ENCODE measurements at regions not wholly inside any gene's neighbourhood (a gene's known extent, or its start where the extent isn't known, plus 50 kb on each side); places are given as distances from the start of the nearest gene placed in this dataset.

DNA sequence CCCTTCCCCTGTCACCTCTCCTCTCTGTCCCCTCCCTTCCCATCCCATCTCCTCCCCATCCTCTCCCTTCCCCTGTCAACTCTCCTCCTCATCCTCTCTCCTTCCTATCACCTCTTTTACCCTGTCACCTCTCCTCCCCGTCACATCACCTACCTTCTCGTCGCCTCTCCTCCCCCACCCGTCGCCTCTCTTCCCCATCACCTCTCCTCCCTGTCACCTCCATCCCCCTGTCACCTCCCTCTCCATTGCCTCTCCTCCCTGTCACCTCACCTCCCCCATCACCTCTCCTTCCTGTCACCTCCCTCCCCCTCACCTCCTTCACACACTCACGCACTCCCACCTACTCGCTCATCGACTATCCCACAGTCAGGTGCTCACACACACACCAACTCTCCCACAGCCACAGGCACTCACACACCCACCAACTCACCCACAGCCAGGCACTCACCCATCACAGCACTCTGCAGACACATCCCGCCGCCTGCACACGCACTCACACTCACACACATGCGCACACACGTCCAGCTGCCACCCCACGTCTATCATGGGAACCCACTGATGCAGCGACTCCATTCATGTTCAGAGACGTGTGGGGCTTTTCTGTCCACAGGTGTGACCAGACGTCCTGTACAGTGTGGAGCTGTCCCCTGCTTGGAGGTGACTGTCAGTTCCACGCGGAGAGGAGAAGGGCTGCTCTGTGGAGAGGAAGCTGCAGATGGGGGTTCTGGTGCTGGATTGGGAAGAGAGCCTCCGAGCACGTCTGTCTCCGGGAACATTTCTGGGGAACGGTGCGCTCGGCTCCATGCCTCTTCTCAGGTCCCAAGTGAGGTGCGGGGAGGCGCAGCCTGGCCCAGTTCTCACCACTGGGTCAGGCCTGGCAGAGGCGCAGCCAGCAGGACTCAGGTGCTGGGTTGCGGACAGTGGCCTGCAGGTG is 184.3 kb downstream of the TTLL2 start:
- Mint-ChIP-seq H3K4me3 (no peak overlapping the region), H3K36me3 (peaks cover 0 to 3% of the 10 kb centered on the region in 2 donors), H3K4me1 (peaks cover 0 to 2% of the 10 kb centered on the region in 2 donors), H3K27ac (no peak overlapping the region), H3K27me3 (peaks cover 19 to 26% of the 10 kb centered on the region in 2 donors), H3K9me3 (no peaks in the 10 kb centered on the region)
- ATAC-seq (replicated peaks): no peak
- DNase-seq: no peak

DNA sequence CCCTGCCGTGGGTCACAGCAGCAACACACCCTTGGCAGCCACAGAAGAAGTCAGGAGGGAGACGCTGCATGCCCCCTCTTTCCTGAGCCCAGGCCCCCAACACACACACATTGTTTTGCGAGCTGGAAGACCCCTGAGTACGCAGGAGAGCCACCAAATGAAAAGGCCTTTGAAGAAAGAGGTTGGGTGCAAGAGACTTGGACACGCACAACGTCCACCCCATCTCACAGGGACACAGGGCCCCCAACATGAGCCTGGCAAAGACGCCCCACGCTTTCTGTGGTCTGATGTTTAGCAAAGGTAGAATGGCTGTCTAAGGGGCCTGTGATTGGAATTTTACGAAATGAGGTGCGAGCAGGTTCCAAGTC is 185.0 kb downstream of the TTLL2 start:
- ATAC-seq (replicated peaks): no peak
- peaks cover 19 to 26% of the 10 kb centered on the region in 2 donors for H3K27me3 Mint-ChIP-seq
- no peak overlapping the region for H3K4me3 Mint-ChIP-seq
- peaks cover 0 to 2% of the 10 kb centered on the region in 2 donors for H3K4me1 Mint-ChIP-seq
- H3K27ac Mint-ChIP-seq: no peak overlapping the region
- H3K36me3 Mint-ChIP-seq: peaks cover 0 to 3% of the 10 kb centered on the region in 2 donors
- H3K9me3 Mint-ChIP-seq: no peaks in the 10 kb centered on the region
- no peak for DNase-seq

DNA sequence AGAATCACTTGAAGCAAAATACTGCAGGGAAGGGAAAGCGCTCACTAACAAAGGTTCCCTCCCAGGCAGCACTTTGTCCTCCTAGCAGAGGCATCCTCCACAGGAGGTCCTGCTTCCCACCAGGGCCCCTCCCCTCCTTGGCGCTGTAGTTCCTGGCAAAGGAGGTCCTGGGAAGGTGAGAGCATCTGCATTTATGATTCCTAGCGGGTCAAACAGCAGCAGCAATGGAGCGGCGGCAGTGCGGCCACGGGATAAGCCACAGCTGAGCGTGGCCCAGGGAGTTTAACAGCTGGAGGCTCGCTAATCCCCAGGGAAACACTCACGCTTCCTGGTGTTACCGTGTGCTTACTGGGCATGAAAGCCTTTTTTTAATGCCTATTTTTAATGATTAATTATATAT is 185.8 kb downstream of the TTLL2 start:
- ATAC-seq (replicated peaks) (no peak), DNase-seq (no peak)
- peaks cover 19 to 26% of the 10 kb centered on the region in 2 donors for H3K27me3 Mint-ChIP-seq
- no peaks in the 10 kb centered on the region for H3K9me3 Mint-ChIP-seq
- H3K27ac Mint-ChIP-seq: no peak overlapping the region
- peaks cover 0 to 2% of the 10 kb centered on the region in 2 donors for H3K4me1 Mint-ChIP-seq
- peaks cover 0 to 3% of the 10 kb centered on the region in 2 donors for H3K36me3 Mint-ChIP-seq
- no peak overlapping the region for H3K4me3 Mint-ChIP-seq

DNA sequence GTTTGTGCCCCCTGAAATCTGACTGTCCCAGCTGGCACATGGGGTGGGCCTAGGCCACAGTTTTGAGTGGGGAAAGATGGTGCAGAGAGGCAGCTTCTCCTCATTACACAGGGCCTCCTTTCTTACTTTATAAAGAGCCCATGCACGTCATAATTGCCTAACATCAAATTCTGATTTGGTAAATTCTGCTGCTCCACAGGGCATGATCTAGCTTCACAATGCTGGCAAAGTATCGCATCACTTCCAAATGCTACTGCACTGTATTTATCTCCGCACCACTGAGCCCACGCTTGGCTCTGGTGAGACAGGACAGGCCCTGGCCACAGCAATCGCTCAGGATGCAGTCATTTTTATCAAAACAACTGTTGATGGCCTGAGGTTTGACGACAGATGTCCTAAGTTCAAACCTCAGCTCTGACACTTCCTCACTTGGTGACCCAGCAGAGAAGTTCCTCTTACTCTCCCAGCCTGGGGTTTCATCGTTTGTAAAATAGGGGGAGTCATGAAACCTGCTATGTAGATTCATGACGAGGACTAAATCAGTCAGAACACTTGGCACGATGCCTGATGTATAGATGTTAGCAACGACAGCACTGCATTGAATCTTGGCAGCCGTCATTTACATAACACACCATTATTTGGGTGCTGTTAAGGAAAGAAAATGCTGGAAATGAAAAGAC is 187.9 kb downstream of the TTLL2 start:
- ATAC-seq (replicated peaks) (peak; percentile 68 to 89), DNase-seq (peak; percentile 30)
- Mint-ChIP-seq H3K27me3 (peaks cover 19 to 26% of the 10 kb centered on the region in 2 donors), H3K9me3 (no peaks in the 10 kb centered on the region), H3K36me3 (peaks cover 0 to 3% of the 10 kb centered on the region in 2 donors), H3K4me1 (peaks cover 0 to 2% of the 10 kb centered on the region in 2 donors), H3K27ac (no peak overlapping the region), H3K4me3 (no peak overlapping the region)

DNA sequence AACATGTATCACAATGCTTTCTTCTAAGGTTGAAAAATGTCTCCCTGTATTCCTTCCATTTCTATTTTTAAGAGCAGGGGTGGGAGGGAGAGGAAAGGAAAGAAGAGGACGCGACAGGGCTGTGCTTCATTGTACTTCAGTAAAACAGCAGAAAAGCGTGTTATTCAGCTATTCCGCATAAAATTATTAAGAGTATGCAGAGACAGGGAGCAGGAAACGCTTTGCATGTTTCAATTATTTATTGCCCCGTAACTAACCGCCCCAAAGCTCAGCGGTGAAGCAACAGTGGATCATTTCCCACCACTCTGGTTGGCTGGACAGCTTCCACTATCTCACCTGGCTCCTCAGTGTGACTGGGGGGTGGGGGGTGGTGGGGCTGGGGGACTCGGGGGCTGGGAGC is 188.9 kb downstream of the TTLL2 start:
- Mint-ChIP-seq H3K4me3 (no peak overlapping the region), H3K27me3 (peaks cover 21 to 24% of the 10 kb centered on the region in 2 donors), H3K36me3 (peaks cover 0 to 3% of the 10 kb centered on the region in 2 donors), H3K9me3 (no peaks in the 10 kb centered on the region), H3K4me1 (peaks cover 0 to 2% of the 10 kb centered on the region in 2 donors), H3K27ac (no peak overlapping the region)
- no peak for ATAC-seq (replicated peaks)
- DNase-seq: no peak

DNA sequence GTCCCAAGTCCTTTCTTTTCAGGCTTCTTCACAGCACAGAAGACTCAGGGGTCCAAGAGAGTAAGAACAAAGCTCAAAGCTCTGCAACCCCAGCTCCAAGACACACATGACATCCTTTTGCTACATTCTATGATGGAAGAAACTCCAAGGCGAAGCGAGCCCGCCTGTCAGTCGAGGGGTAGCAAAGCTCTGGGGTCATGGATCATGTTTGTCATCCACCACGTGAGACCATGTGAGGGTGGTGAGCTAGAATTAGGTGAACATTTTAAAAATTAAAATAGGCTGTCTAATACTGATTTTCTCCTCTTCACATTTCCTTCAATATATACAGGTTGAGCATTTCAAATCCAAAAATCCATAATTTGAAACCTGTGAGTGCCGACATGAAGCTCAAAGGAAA is 189.6 kb downstream of the TTLL2 start:
- Mint-ChIP-seq H3K27me3 (peaks cover 15 to 16% of the 10 kb centered on the region in 2 donors), H3K27ac (no peak overlapping the region), H3K4me1 (peaks cover 0 to 2% of the 10 kb centered on the region in 2 donors), H3K4me3 (no peak overlapping the region), H3K9me3 (no peaks in the 10 kb centered on the region), H3K36me3 (no peaks in the 10 kb centered on the region)
- no peak for DNase-seq
- ATAC-seq (replicated peaks): no peak

DNA sequence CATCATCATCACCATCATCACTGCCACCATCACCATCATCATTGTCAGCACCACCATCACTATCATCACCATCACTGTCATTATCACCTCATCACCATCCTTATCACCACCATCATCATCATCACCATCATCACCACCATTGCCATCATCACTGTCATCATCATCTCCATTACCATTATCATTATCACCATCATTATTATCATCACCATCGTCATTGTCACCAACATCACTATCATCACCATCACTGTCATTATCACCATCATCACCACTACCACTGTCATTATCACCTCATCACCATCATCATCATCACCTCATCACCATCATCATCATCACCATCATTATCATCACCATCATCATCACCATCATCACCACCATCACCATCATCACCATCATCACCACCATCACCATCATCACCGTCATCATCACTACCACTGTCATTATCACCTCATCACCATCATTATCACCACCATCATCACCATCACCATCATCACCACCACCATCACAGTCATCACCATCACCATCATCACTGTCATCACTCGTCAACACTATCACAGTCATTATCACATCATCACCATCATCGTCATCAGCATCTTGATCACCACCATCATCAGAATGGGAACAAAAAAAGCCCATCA is 191.1 kb downstream of the TTLL2 start:
- no peaks in the 10 kb centered on the region for H3K9me3 Mint-ChIP-seq
- ATAC-seq (replicated peaks) (no peak), DNase-seq (no peak)
- H3K4me3 Mint-ChIP-seq: no peak overlapping the region
- H3K4me1 Mint-ChIP-seq: peaks cover 0 to 2% of the 10 kb centered on the region in 2 donors
- no peaks in the 10 kb centered on the region for H3K36me3 Mint-ChIP-seq
- no peak overlapping the region for H3K27ac Mint-ChIP-seq
- peaks cover 13 to 18% of the 10 kb centered on the region in 2 donors for H3K27me3 Mint-ChIP-seq

DNA sequence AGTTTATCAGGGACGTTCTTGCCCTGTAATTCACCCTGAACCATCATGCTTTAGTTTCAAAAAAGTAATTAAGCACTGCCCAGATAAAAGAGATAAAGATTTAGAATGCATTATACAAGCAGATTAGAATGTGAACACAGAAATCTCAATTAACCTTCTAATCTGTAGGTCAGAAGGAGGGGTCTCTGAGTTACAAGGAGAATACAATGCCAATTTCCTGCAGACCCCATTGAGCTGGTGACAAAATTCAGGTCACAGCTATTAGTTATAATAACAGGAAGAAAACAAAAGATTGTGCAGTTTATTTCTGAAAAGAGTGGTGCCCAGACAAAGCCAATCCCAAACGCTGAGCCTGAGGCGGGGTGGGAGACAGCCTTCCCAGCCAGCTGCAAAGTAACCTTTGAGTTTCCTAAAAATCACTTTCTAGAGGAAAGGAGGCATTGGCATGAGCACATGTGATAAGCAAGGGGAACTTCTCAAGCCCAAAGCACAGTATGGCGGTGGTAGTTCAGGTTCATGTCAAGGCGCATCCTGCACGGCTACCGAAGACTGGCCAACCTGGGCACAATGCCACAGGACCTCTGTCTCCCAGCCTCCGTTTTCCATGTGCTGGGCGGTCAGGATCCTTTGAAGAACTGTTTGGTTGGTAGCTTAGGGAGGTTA is 192.5 kb downstream of the TTLL2 start:
- H3K36me3 Mint-ChIP-seq: no peaks in the 10 kb centered on the region
- H3K4me3 Mint-ChIP-seq: no peak overlapping the region
- no peaks in the 10 kb centered on the region for H3K4me1 Mint-ChIP-seq
- no peak for ATAC-seq (replicated peaks)
- no peak for DNase-seq
- H3K27ac Mint-ChIP-seq: no peak overlapping the region
- H3K27me3 Mint-ChIP-seq: peaks cover 7 to 20% of the 10 kb centered on the region in 2 donors
- no peaks in the 10 kb centered on the region for H3K9me3 Mint-ChIP-seq

DNA sequence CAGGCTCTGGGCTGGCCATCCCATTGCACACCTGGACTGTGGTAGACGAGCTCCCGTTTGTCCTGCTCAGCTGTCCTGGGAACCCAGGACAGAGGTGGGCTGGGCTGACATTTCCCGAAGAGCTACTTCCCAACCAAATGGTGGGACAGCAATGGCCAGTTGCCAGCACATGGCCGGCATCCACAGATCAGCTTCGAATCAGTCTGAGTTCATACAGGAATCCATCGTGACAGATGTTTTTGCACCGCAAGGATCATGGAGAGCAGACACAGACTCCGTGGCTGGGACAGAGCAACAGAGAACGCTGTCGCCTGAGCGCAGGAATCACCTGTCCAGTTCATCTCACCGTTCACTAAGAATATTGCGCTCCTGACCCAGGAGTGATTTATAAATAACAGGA is 198.5 kb downstream of the TTLL2 start:
- H3K27ac Mint-ChIP-seq: no peak overlapping the region
- no peaks in the 10 kb centered on the region for H3K9me3 Mint-ChIP-seq
- ATAC-seq (replicated peaks) (no peak), DNase-seq (no peak)
- H3K4me3 Mint-ChIP-seq: no peak overlapping the region
- no peaks in the 10 kb centered on the region for H3K36me3 Mint-ChIP-seq
- H3K27me3 Mint-ChIP-seq: peaks cover 10 to 23% of the 10 kb centered on the region in 2 donors
- H3K4me1 Mint-ChIP-seq: no peaks in the 10 kb centered on the region

DNA sequence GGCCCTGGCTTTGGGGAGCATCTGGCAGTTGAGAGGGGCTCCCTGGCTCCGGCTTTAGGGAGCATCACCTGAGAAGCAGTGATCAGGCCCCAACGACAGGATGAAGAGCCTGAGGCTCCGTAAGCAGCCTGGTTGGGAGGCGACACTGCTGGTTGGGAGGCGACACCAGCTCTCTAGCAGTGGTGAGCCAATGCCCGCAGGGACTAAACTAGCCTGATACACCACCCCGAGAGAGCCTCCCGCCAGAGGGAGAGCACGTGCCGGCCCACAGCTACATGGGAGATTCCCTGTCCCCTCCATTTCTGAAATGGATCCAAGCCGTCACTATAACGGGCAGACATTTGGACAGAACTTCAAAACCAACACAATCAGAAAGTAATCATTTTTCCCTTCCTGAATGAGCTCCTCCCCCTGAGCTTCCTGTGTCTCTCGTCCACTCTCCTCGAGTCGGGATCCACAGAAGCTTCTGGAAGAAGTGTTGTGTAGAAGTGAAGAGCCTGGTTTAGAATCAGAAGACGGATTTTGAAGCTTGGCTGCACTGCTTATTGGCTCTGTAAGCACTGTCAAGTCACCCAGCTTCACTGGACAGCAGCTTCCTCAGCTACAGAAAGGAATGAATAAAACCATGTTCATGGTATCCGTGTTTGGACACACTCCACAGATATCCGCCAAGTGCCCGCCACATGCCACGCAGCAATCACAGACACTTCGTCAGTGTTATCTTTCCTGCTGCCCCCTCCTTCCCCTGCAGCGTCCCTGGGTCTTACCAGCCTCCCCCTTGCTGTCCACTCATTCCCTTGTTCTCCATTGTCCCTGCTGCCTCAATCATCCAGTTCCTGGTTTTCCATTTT is 199.6 kb downstream of the TTLL2 start:
- H3K4me3 Mint-ChIP-seq: no peak overlapping the region
- H3K27me3 Mint-ChIP-seq: peaks cover 17 to 29% of the 10 kb centered on the region in 2 donors
- ATAC-seq (replicated peaks): no peak
- no peaks in the 10 kb centered on the region for H3K36me3 Mint-ChIP-seq
- no peak overlapping the region for H3K27ac Mint-ChIP-seq
- DNase-seq: no peak
- no peaks in the 10 kb centered on the region for H3K9me3 Mint-ChIP-seq
- H3K4me1 Mint-ChIP-seq: peaks cover 0 to 3% of the 10 kb centered on the region in 2 donors

DNA sequence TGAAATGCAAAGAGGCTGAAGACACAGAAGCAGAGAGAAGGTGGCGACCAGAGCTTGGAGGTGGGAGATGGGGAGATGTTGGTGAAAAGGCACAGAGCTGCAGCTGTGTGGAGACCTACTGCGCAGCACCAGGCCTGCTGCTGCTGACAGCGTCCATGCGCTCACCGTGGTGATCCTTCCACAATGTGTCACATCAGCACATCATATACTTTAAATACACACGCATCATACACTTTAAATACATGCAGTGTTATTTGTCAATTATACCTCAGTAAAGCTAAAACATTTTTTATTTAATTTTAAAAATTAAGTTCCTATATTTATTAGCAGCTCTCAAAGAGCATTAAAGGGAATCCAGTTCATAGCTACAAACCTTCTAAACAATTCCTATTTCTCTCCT is 200.9 kb downstream of the TTLL2 start:
- peaks cover 0 to 3% of the 10 kb centered on the region in 2 donors for H3K4me1 Mint-ChIP-seq
- no peaks in the 10 kb centered on the region for H3K36me3 Mint-ChIP-seq
- H3K4me3 Mint-ChIP-seq: no peak overlapping the region
- H3K27ac Mint-ChIP-seq: no peak overlapping the region
- H3K27me3 Mint-ChIP-seq: peaks cover 19 to 26% of the 10 kb centered on the region in 2 donors
- no peak for ATAC-seq (replicated peaks)
- DNase-seq: no peak
- no peaks in the 10 kb centered on the region for H3K9me3 Mint-ChIP-seq

DNA sequence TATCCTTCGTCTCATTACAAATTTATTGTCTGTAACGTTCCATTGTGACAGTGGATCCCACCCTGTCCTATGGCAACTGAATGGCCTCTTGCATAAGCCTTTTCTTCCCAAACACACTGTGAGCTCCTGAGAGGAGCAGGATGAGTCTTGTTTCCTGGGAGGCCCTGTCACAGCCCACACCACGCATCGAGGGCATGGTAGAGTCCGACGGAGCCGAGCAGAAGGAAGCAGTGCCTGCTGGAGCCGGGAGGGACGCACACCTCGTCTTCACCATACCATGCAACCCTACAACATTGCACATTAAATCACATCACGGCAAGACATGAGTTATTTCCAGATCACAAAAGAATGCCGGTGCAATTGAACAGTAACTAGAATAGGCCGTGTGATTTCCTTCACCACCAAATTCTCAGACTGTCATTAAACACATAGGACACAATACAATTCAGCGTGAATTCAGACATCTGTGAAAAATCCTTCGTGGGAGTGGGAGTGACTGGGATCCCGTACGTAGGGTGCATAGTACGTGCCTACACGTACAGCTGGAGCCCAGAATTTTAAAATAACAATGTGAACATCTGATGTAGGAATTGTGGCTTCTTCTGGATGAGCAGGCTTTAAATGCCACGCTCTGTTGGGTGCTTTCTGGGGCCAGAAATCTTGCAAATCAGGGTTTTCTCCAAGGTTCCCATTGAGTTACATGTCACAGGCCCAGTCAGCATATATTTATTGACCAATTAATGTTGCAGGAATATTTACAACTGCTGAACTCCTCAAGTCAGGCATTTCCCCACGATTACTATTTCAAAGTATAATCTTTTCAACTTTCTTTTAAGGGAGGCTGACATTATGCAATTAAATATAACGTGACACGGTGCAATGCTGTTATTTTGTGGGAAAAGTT is 201.8 kb downstream of the TTLL2 start:
- ATAC-seq (replicated peaks): no peak
- Mint-ChIP-seq H3K4me1 (peaks cover 0 to 3% of the 10 kb centered on the region in 2 donors), H3K27ac (no peak overlapping the region), H3K4me3 (no peak overlapping the region), H3K27me3 (peaks cover 20 to 28% of the 10 kb centered on the region in 2 donors), H3K9me3 (no peaks in the 10 kb centered on the region), H3K36me3 (no peaks in the 10 kb centered on the region)
- no peak for DNase-seq
